ENCODE measurements at regions not wholly inside any gene's neighbourhood (a gene's known extent, or its start where the extent isn't known, plus 50 kb on each side); places are given as distances from the start of the nearest gene placed in this dataset.

DNA sequence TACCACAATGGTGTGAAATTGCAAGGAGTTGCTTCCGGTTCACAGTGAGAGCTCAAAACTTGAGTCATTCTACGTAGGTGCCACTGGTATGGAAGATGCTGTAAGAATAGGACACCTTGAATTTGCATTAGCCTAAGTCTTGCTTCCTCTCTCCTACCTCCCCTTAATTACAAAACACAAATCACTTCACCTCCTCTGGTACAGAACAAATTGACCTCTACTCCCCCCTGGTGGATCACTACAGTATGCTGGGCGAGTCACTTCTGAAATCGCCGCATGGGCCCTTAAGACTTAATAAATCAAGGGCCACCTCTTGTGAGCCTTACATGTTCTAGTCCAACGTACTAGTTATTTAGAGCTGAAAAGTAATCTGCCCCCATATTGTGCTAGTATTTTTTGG lies 145.3 kb upstream of the SMARCA2 start:
- Mint-ChIP-seq H3K36me3 (ENCODE audit: low read depth) (no peaks in the 10 kb centered on the region), H3K4me3 (no peak overlapping the region), H3K9me3 (no peaks in the 10 kb centered on the region), H3K27ac (no peak overlapping the region), H3K27me3 (ENCODE audit: insufficient read depth) (peaks cover 48% of the 10 kb centered on the region), H3K4me1 (ENCODE audit: low read depth) (no peaks in the 10 kb centered on the region)
- intact Hi-C loops (cut with micrococcal nuclease), result loop anchor here (2.0 kb wide), 1 partner anchor 71 kb away; no protein-coding TSS in a partner anchor
- no peak for DNase-seq (ENCODE audit: low spot score)

DNA sequence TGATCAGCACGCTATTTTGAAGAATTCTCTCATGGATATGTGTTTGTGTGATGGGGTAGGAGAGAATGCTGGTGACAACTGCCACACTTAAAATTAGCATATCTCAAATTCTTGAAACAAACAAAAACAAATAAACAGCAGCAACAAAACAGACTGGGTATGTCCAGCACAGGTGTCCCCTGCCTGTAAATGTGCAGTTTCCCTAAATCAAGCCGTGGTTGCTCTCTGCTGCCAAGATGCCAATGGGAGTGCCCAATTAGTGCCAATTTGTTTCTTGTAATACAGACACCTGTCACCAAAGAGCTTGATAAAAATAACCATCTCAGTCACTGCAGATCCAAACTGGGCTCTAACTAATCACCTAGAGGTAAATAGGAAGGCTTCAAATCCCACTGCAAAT lies 144.2 kb upstream of the SMARCA2 start:
- H3K4me3 Mint-ChIP-seq, result no peak overlapping the region
- peaks cover 43% of the 10 kb centered on the region for H3K27me3 Mint-ChIP-seq (ENCODE audit: insufficient read depth)
- intact Hi-C loops (cut with micrococcal nuclease), result loop anchor here (2.0 kb wide), 1 partner anchor 70 kb away; no protein-coding TSS in a partner anchor
- H3K36me3 Mint-ChIP-seq (ENCODE audit: low read depth), result no peaks in the 10 kb centered on the region
- no peaks in the 10 kb centered on the region for H3K9me3 Mint-ChIP-seq
- DNase-seq (ENCODE audit: low spot score), result no peak
- H3K27ac Mint-ChIP-seq, result no peak overlapping the region
- peaks cover 10% of the 10 kb centered on the region for H3K4me1 Mint-ChIP-seq (ENCODE audit: low read depth)

- DNase-seq (ENCODE audit: low spot score), result no peak
- H3K36me3 Mint-ChIP-seq (ENCODE audit: low read depth), result no peaks in the 10 kb centered on the region
- peaks cover 19% of the 10 kb centered on the region for H3K4me1 Mint-ChIP-seq (ENCODE audit: low read depth)
- intact Hi-C loops (cut with micrococcal nuclease), result loop anchor here (2.0 kb wide), 1 partner anchor 69 kb away; no protein-coding TSS in a partner anchor
- H3K27ac Mint-ChIP-seq, result no peak overlapping the region
- peaks cover 41% of the 10 kb centered on the region for H3K27me3 Mint-ChIP-seq (ENCODE audit: insufficient read depth)
- no peaks in the 10 kb centered on the region for H3K9me3 Mint-ChIP-seq
- H3K4me3 Mint-ChIP-seq, result no peak overlapping the region
Observed at GRCh38 chr9:1871626-1872419, 143.3 kb upstream of the SMARCA2 start.

DNA sequence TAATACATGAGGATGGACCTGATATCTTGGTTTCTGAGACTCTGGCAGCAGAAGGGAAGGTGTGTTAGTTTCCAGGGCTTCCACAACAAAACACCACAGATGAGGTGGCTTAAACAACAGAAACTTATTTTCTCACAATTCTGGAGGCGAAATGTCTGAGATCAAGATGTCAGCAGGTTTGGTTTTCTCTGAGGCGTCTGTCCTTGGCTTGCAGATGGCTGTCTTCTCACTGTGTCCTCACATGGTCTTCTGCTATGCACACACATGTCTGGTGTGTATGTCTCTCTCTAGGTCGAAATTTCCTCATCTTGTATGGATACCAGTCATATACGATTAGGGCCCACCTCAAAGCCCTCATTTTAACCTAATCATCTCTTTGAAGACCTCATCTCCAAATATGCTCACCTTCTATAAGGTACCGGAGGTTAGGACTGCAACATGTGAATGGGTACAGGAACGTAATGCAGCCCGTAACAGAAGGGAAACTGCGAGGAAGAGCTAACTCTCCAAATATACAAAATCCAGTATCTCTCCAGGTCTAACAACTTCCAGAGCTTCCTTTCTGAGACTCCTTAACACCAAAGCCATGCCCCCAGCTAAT lies 139.8 kb upstream of the SMARCA2 start:
- Mint-ChIP-seq H3K27me3 (ENCODE audit: insufficient read depth) (peaks cover 26% of the 10 kb centered on the region), H3K27ac (no peak overlapping the region), H3K36me3 (ENCODE audit: low read depth) (no peaks in the 10 kb centered on the region), H3K4me3 (no peak overlapping the region), H3K9me3 (no peaks in the 10 kb centered on the region), H3K4me1 (ENCODE audit: low read depth) (peaks cover 28% of the 10 kb centered on the region)
- intact Hi-C loops (cut with micrococcal nuclease), result loop anchor here (5.0 kb wide), 2 partner anchors 317 to 1512 kb away; no protein-coding TSS in a partner anchor
- no peak for DNase-seq (ENCODE audit: low spot score)

DNA sequence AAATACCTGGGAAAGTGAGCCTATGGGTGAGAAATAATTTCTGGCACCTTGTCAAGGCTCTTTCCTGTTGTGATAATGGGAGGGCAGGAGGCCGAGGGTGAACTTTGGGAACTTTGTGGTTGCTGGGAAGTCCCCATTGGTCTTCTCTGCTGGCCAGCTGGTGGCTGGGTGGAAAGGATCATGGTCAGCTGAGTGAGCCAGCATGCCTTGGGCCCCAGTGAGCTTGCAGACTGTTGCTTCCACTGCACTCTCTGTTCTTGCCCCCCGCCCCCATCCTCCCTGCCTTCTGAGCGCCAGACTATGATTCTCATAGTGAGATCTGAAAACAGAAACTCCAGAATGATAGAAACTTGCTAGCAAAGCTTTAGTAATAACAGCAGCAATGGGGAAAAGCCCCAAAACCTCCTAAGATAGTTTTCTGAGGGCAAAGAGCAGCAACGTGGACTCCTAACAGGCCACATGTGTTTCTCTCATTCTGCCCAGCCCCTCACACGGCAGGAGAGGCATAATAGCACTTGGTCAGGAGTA lies 139.2 kb upstream of the SMARCA2 start:
- Mint-ChIP-seq H3K27ac (peak overlapping the region; percentile 83), H3K9me3 (no peaks in the 10 kb centered on the region), H3K27me3 (ENCODE audit: insufficient read depth) (peaks cover 22% of the 10 kb centered on the region), H3K4me3 (no peak overlapping the region), H3K36me3 (ENCODE audit: low read depth) (no peaks in the 10 kb centered on the region), H3K4me1 (ENCODE audit: low read depth) (peaks cover 28% of the 10 kb centered on the region)
- peak; percentile 20 for DNase-seq (ENCODE audit: low spot score)
- intact Hi-C loops (cut with micrococcal nuclease), result loop anchor here (1.0 to 5.0 kb wide), 5 partner anchors 136 to 1511 kb away; no protein-coding TSS in a partner anchor

DNA sequence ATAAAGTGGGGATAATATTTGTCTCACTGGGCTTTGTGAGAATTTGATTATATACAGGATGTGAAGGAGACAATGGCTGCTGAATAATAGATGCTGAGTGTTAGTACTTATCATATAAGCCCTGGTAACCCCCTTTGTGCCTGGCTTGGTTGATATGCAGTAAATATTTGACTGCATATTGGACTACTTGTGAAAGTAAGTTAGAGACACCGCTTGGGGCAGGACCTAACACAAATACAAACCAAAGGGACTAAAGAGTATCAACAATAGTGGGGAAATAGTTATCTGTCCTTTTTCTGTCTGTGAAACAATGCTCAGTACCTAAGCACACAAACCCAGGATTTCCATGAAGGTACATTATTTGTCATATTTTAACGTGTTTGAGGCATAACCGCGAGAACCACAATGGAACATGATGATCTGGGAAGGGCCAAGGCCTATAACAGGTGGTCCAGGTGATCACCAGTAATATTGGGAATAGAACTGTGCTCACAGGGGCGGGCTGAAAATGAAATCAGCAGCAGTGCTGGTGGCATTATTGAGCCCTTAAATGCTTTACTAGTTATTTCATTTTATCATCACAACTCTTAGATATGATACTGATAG lies 138.2 kb upstream of the SMARCA2 start:
- Mint-ChIP-seq H3K4me1 (ENCODE audit: low read depth) (peaks cover 28% of the 10 kb centered on the region), H3K36me3 (ENCODE audit: low read depth) (no peaks in the 10 kb centered on the region), H3K27me3 (ENCODE audit: insufficient read depth) (peaks cover 17% of the 10 kb centered on the region), H3K27ac (peak overlapping the region; percentile 66), H3K4me3 (no peak overlapping the region), H3K9me3 (no peaks in the 10 kb centered on the region)
- intact Hi-C loops (cut with micrococcal nuclease), result loop anchor here (1.0 to 5.0 kb wide), 5 partner anchors 135 to 1510 kb away; no protein-coding TSS in a partner anchor
- DNase-seq (ENCODE audit: low spot score), result no peak

DNA sequence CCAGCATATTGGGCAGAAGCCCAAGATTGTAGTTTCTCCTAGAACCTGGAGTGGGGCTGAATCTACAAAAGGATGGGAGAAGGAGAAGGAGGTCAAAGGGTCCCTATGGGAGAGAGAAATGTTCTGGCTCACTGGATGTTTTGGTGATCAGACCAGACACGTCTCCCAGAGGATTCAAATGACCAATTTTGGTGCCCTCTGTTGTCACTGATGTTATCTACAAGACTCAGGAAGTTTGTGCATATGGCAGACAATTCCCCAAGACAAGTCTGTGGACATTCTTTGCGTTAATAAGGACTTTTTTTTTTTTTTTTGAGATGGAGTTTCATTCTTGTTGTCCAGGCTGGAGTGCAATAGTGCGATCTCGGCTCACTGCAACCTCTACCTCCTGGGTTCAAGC lies 137.2 kb upstream of the SMARCA2 start:
- Mint-ChIP-seq H3K27me3 (ENCODE audit: insufficient read depth) (peaks cover 9% of the 10 kb centered on the region), H3K36me3 (ENCODE audit: low read depth) (no peaks in the 10 kb centered on the region), H3K9me3 (no peaks in the 10 kb centered on the region), H3K4me1 (ENCODE audit: low read depth) (peaks cover 28% of the 10 kb centered on the region), H3K4me3 (no peak overlapping the region), H3K27ac (no peak overlapping the region)
- DNase-seq (ENCODE audit: low spot score), result no peak
- intact Hi-C loops (cut with micrococcal nuclease), result loop anchor here (5.0 kb wide), 2 partner anchors 314 to 1509 kb away; no protein-coding TSS in a partner anchor

GRCh38 chr9:1878811-1879210 lies 136.3 kb upstream of the SMARCA2 start:
- intact Hi-C loops (cut with micrococcal nuclease), result loop anchor here (1.0 to 5.0 kb wide), 6 partner anchors 73 to 1508 kb away; partner anchors contain the start of gene SMARCA2
- Mint-ChIP-seq H3K4me3 (no peak overlapping the region), H3K36me3 (ENCODE audit: low read depth) (no peaks in the 10 kb centered on the region), H3K27ac (no peak overlapping the region), H3K4me1 (ENCODE audit: low read depth) (peaks cover 28% of the 10 kb centered on the region), H3K9me3 (no peaks in the 10 kb centered on the region), H3K27me3 (ENCODE audit: insufficient read depth) (peaks cover 5% of the 10 kb centered on the region)
- DNase-seq (ENCODE audit: low spot score), result no peak

DNA sequence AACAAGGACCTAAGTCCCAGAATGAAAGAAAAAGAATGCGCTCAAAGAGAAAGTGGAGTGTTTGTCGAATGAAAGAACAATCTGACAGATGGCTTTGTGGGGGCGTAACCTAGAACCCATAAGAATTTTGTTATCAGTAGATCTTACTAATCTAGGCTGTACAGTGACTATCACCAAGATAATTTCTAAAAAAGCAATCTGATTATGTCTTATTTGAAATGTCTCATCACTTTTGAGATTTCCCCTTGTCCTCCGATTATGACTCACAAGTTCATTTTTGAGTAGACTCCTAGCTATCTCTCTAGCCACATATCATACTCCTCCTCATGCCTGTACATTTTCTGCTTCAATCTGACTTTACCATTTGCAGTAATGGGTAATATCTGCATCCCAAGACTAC lies 135.6 kb upstream of the SMARCA2 start:
- intact Hi-C loops (cut with micrococcal nuclease), result loop anchor here (1.0 to 5.0 kb wide), 6 partner anchors 73 to 1508 kb away; partner anchors contain the start of gene SMARCA2
- H3K27ac Mint-ChIP-seq, result no peak overlapping the region
- no peaks in the 10 kb centered on the region for H3K9me3 Mint-ChIP-seq
- H3K4me3 Mint-ChIP-seq, result no peak overlapping the region
- DNase-seq (ENCODE audit: low spot score), result no peak
- peaks cover under 1% of the 10 kb centered on the region for H3K27me3 Mint-ChIP-seq (ENCODE audit: insufficient read depth)
- H3K4me1 Mint-ChIP-seq (ENCODE audit: low read depth), result peaks cover 28% of the 10 kb centered on the region
- no peaks in the 10 kb centered on the region for H3K36me3 Mint-ChIP-seq (ENCODE audit: low read depth)

DNA sequence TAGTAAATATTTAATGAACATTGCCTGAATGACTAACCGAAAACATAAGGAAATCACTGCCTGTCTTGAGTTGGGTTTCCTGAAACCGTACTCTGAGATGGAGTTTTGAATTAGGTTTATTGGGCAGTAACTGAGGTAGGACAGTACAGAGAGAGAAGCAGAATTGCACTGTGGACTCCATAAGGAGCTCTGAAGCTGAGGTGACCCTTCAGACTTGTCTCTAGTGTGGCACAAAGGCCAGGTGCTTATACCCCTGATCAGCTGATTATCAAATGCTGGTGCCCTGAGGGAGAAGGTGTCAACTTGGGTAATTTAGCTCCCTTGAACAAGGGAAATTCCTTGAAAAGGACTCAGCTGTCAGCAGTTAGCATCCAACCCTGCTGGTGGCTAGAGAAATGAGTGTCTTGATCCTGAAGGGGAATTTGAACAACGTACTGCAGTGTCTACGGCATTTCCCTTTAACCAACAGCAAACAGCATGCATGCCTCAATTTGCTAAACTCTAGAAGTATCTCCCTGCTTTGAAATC lies 135.0 kb upstream of the SMARCA2 start:
- DNase-seq (ENCODE audit: low spot score), result no peak
- intact Hi-C loops (cut with micrococcal nuclease), result loop anchor here (2.0 to 5.0 kb wide), 2 partner anchors 187 to 965 kb away; partner anchors contain the start of gene PUM3
- Mint-ChIP-seq H3K27ac (no peak overlapping the region), H3K27me3 (ENCODE audit: insufficient read depth) (peaks cover 1% of the 10 kb centered on the region), H3K9me3 (no peaks in the 10 kb centered on the region), H3K4me3 (no peak overlapping the region), H3K36me3 (ENCODE audit: low read depth) (no peaks in the 10 kb centered on the region), H3K4me1 (ENCODE audit: low read depth) (peaks cover 26% of the 10 kb centered on the region)

DNA sequence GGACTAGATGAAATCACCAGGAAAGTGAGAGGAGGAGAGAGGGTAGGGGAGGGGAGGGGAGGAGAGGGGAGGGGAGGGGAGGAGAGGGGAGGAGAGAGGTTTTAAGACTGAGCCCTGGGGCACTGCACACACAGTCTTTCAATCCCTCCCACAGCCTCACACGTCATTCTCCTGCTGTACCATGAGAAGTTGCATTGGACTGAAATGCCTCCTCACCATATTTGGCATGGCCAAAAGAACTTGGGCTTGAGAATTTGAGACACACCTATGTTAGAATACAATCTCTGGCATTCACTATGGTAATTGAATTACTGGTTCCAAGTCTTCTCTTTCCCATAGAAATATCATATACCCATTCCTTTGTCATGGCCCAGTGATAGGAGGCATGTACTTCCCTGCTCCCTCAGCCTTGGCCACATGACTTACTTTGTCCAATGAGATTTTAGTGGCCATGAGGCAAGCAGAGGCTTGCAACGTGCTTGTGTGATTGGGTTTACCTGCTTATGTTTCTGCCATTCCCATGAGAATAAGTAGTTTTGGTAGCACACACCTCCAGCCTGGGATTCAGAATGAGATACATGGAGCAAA lies 133.3 kb upstream of the SMARCA2 start:
- H3K27ac Mint-ChIP-seq, result no peak overlapping the region
- H3K9me3 Mint-ChIP-seq, result no peaks in the 10 kb centered on the region
- no peaks in the 10 kb centered on the region for H3K36me3 Mint-ChIP-seq (ENCODE audit: low read depth)
- intact Hi-C loops (cut with micrococcal nuclease), result loop anchor here (2.0 to 5.0 kb wide), 2 partner anchors 185 to 963 kb away; partner anchors contain the start of gene PUM3
- H3K4me3 Mint-ChIP-seq, result no peak overlapping the region
- H3K27me3 Mint-ChIP-seq (ENCODE audit: insufficient read depth), result peaks cover 1% of the 10 kb centered on the region
- peaks cover 9% of the 10 kb centered on the region for H3K4me1 Mint-ChIP-seq (ENCODE audit: low read depth)
- no peak for DNase-seq (ENCODE audit: low spot score)

Data from activated T-helper 1 cell treated with anti-CD3 and anti-CD28 coated beads, Interleukin-12 subunit alpha, Interleukin-12 subunit beta, Interleukin-2, Interleukin-4 antibody, amounts not matched to agents 30 ng/mL and 10 ng/mL and 1 ng/mL, durations not matched to agents 14 hours and 24 hours and 36 hours (primary cell).